ENCODE measurements at regions not wholly inside any gene's neighbourhood (a gene's known extent, or its start where the extent isn't known, plus 50 kb on each side); places are given as distances from the start of the nearest gene placed in this dataset.
A peak's percentile ranks its signal among the peaks of the same experiment; 100 is the strongest.

- Mint-ChIP-seq H3K36me3 (ENCODE audit: low read depth) (no peaks in the 10 kb centered on the region), H3K27me3 (ENCODE audit: low read depth) (no peaks in the 10 kb centered on the region), H3K27ac (no peak overlapping the region), H3K4me1 (peaks cover 14% of the 10 kb centered on the region), H3K9me3 (peaks cover 3% of the 10 kb centered on the region), H3K4me3 (no peak overlapping the region)
- TF ChIP-seq, protein P1, sequence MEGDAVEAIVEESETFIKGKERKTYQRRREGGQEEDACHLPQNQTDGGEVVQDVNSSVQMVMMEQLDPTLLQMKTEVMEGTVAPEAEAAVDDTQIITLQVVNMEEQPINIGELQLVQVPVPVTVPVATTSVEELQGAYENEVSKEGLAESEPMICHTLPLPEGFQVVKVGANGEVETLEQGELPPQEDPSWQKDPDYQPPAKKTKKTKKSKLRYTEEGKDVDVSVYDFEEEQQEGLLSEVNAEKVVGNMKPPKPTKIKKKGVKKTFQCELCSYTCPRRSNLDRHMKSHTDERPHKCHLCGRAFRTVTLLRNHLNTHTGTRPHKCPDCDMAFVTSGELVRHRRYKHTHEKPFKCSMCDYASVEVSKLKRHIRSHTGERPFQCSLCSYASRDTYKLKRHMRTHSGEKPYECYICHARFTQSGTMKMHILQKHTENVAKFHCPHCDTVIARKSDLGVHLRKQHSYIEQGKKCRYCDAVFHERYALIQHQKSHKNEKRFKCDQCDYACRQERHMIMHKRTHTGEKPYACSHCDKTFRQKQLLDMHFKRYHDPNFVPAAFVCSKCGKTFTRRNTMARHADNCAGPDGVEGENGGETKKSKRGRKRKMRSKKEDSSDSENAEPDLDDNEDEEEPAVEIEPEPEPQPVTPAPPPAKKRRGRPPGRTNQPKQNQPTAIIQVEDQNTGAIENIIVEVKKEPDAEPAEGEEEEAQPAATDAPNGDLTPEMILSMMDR (IDR thresholded peaks at IDR 0.05; ENCODE audit: unreplicated experiment in 3 of 3), result no peak
Measured at GRCh38 chr6:91438570-91438969, 851.7 kb upstream of the MAP3K7 start.

GRCh38 chr6:91437315-91437729 is 850.5 kb upstream of the MAP3K7 start:
- Mint-ChIP-seq H3K9me3 (peaks cover 2% of the 10 kb centered on the region), H3K27ac (peak overlapping the region in 2 of 3 experiments; percentile 12 to 15), H3K4me1 (peaks cover 16% of the 10 kb centered on the region), H3K4me3 (no peak overlapping the region), H3K36me3 (ENCODE audit: low read depth) (no peaks in the 10 kb centered on the region), H3K27me3 (ENCODE audit: low read depth) (no peaks in the 10 kb centered on the region)
- TF ChIP-seq, protein P1 (IDR thresholded peaks at IDR 0.05; ENCODE audit: unreplicated experiment in 3 of 3), result no peak

GRCh38 chr6:91436448-91436847 is 849.6 kb upstream of the MAP3K7 start:
- TF ChIP-seq, protein P1 (IDR thresholded peaks at IDR 0.05; ENCODE audit: unreplicated experiment in 3 of 3), result no peak
- Mint-ChIP-seq H3K27me3 (ENCODE audit: low read depth) (no peaks in the 10 kb centered on the region), H3K27ac (no peak overlapping the region), H3K36me3 (ENCODE audit: low read depth) (no peaks in the 10 kb centered on the region), H3K4me3 (no peak overlapping the region), H3K9me3 (no peaks in the 10 kb centered on the region), H3K4me1 (peaks cover 16% of the 10 kb centered on the region)

- Mint-ChIP-seq H3K4me3 (no peak overlapping the region), H3K36me3 (ENCODE audit: low read depth) (no peaks in the 10 kb centered on the region), H3K27me3 (ENCODE audit: low read depth) (no peaks in the 10 kb centered on the region), H3K4me1 (peaks cover 16% of the 10 kb centered on the region), H3K27ac (no peak overlapping the region), H3K9me3 (no peaks in the 10 kb centered on the region)
- TF ChIP-seq, protein P1 (IDR thresholded peaks at IDR 0.05; ENCODE audit: unreplicated experiment in 3 of 3), result no peak
Measured at GRCh38 chr6:91435630-91436029, 848.8 kb upstream of the MAP3K7 start.

- Mint-ChIP-seq H3K9me3 (no peaks in the 10 kb centered on the region), H3K4me1 (peaks cover 16% of the 10 kb centered on the region), H3K36me3 (ENCODE audit: low read depth) (no peaks in the 10 kb centered on the region), H3K4me3 (no peak overlapping the region), H3K27me3 (ENCODE audit: low read depth) (no peaks in the 10 kb centered on the region), H3K27ac (peak overlapping the region in 1 of 3 experiments; percentile 54)
- TF ChIP-seq, protein P1 (IDR thresholded peaks at IDR 0.05; ENCODE audit: unreplicated experiment in 3 of 3), result no peak
Measured at GRCh38 chr6:91434576-91434975, 847.7 kb upstream of the MAP3K7 start.

DNA sequence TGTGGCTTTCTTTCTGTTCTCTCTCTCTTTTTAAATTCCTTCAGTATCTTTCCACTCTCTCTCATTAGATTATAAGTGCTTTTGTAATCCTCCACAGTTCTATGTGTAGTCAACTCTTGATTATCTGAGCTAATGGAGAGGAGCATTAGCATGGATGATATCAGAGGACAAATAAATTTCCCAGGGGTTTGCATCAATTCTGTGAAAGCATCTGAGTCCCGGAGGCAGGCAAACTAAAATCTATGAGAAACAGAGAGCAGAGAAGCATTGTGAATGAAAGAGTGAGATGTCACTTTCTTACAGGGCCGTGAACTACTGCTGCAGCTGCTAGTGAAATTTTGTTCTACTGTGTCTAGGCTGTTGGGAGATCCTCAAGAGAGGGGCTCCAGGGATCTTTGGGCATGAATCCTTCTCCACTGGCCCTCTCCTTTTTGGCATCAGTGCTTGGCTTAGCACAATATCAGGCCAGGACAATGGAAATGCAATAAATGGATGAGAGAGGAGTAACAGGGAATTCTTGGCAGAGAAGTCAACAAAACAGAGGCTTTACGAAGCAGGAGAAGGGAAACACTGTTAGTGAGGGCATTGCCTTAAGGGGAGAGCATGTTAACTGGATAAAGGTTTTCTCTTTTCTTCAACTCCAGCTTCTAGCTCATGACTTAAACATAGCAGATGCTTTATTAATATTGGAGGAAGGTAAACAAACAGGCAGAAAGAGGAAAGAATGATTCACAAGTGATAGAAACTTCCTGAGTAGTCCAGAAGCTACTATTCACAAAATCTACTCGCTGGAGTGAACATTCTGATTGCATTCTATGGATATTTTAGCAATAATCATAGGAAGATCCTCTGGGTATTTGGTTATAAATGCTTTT is 847.0 kb upstream of the MAP3K7 start:
- Mint-ChIP-seq H3K4me3 (no peak overlapping the region), H3K27me3 (ENCODE audit: low read depth) (no peaks in the 10 kb centered on the region), H3K36me3 (ENCODE audit: low read depth) (no peaks in the 10 kb centered on the region), H3K4me1 (peaks cover 16% of the 10 kb centered on the region), H3K27ac (peak overlapping the region; percentile 9 to 54 (median 17)), H3K9me3 (no peaks in the 10 kb centered on the region)
- TF ChIP-seq, protein P1 (IDR thresholded peaks at IDR 0.05; ENCODE audit: unreplicated experiment in 3 of 3), result no peak

Data from nephron (organoid).